Colonic mucosa (tissue), 4 donors: ENCODE measurements at regions not wholly inside any gene's neighbourhood (a gene's known extent, or its start where the extent isn't known, plus 50 kb on each side); places are given as distances from the start of the nearest gene placed in this dataset.
"Not testable (repeated sequence)": the region's sequence is repeated elsewhere in the genome, so short reads cannot be mapped to it uniquely, and the experiment has no call there.

Experiments
- DNase-seq: peaks from one replicate; pipeline ENCODE4 v3.0.0-alpha.2; 2020
- H3K27ac ChIP-seq: fragments of 200-600 bp; one replicate; pipeline ENCODE4 v1.8.0; 2021
- H3K27me3 ChIP-seq: fragments of 200-600 bp; one replicate; pipeline ENCODE4 v1.8.0; 2021
- H3K36me3 ChIP-seq: fragments of 200-600 bp; one replicate; pipeline ENCODE4 v1.8.0; 2021
- H3K4me1 ChIP-seq: fragments of 200-600 bp; one replicate; pipeline ENCODE4 v1.8.0; 2021; ENCODE audit warnings: mild to moderate bottlenecking
- H3K4me3 ChIP-seq: fragments of 200-600 bp; one replicate; pipeline ENCODE4 v1.8.0; 2021
- H3K9ac ChIP-seq, 2 donors: one replicate each; pipeline ENCODE4 v1.7.0; 2013; ENCODE audit warnings: control low read depth in 2 of 2, low read depth in 2 of 2, low read length in 2 of 2
- H3K9me3 ChIP-seq: fragments of 200-600 bp; one replicate; pipeline ENCODE4 v1.8.0; 2021
- intact Hi-C: fragments of 100-400 bp; cut with DNase I; formaldehyde crosslinking; loops from one replicate; pipeline ENCODE4 v1.14.1; 2022
- TF ChIP-seq, protein P1 (sequence below): fragments of 200-600 bp; IDR thresholded peaks from one replicate; pipeline ENCODE4 v1.8.0; 2022; ENCODE audit warnings: antibody characterized with exemption, mild to moderate bottlenecking
- donor health status: healthy.
- donor health status: DM: no; HTN: no; CAD: no.
- donor health status: DM: no; HTN: no; CAD: no.

DNA sequence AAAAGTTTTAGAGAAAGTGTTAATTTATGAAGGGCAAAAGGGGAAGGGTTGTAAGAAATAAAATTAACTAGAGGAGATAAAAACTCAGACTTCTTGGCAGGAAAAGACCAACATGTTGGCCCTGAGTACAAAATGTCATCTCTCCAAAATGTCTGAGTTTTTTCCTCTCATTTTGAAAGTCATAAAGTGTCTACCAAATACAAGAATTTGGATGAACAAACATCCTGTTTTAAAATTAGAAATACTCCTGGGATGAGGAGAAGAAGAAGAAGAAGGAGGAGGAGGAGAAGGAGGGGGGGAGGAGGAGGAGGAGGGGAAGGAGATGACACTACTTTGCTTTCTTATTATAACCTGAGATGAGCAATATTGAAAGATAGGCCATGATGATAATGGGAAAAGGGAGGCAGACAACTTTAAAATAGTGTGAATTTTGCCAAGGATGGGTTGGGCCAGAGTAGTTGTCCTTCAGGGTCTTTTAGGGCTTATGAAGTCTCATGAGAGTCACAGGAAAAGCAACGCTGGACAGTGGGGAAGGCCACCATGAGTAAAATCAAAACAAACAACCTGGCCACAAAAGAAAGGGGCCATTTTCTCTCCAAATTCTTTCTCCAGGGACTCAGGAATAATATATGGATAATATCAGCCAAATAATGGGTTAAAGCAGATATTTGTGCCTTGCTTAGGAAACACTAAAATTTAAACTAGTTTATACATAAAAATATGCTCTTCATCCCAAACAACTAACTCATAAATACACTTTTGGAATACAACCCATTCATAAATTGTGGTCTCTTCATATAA, 632.9 kb downstream of the EPHA3 start:
- H3K4me1 ChIP-seq: no peaks in the 10 kb centered on the region
- H3K27ac ChIP-seq: no peak overlapping the region
- no peak for DNase-seq
- TF ChIP-seq, protein P1, sequence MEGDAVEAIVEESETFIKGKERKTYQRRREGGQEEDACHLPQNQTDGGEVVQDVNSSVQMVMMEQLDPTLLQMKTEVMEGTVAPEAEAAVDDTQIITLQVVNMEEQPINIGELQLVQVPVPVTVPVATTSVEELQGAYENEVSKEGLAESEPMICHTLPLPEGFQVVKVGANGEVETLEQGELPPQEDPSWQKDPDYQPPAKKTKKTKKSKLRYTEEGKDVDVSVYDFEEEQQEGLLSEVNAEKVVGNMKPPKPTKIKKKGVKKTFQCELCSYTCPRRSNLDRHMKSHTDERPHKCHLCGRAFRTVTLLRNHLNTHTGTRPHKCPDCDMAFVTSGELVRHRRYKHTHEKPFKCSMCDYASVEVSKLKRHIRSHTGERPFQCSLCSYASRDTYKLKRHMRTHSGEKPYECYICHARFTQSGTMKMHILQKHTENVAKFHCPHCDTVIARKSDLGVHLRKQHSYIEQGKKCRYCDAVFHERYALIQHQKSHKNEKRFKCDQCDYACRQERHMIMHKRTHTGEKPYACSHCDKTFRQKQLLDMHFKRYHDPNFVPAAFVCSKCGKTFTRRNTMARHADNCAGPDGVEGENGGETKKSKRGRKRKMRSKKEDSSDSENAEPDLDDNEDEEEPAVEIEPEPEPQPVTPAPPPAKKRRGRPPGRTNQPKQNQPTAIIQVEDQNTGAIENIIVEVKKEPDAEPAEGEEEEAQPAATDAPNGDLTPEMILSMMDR: no peak
- H3K4me3 ChIP-seq: no peak overlapping the region
- intact Hi-C loops: no loop called here
- H3K9me3 ChIP-seq: no peaks in the 10 kb centered on the region
- no peaks in the 10 kb centered on the region for H3K36me3 ChIP-seq
- H3K27me3 ChIP-seq: no peaks in the 10 kb centered on the region
- no peak overlapping the region for H3K9ac ChIP-seq

- intact Hi-C loops: no loop called here
- Histone ChIP-seq H3K9ac (no peak overlapping the region), H3K4me1 (no peaks in the 10 kb centered on the region), H3K4me3 (no peak overlapping the region), H3K36me3 (no peaks in the 10 kb centered on the region), H3K27me3 (no peaks in the 10 kb centered on the region), H3K27ac (no peak overlapping the region), H3K9me3 (no peaks in the 10 kb centered on the region)
- DNase-seq: no peak
- TF ChIP-seq, protein P1: no peak
Measured at GRCh38 chr3:89740881-89741177, 633.4 kb downstream of the EPHA3 start.

- Histone ChIP-seq H3K9me3 (no peaks in the 10 kb centered on the region), H3K27ac (no peak overlapping the region), H3K27me3 (no peaks in the 10 kb centered on the region), H3K4me1 (no peaks in the 10 kb centered on the region), H3K4me3 (no peak overlapping the region), H3K9ac (no peak overlapping the region), H3K36me3 (no peaks in the 10 kb centered on the region)
- DNase-seq: no peak
- intact Hi-C loops: no loop called here
- TF ChIP-seq, protein P1: no peak
Measured at GRCh38 chr3:89742546-89742945, 635.1 kb downstream of the EPHA3 start.

- H3K27me3 ChIP-seq, DNase-seq, H3K27ac ChIP-seq, intact Hi-C loops, H3K36me3 ChIP-seq, H3K9me3 ChIP-seq, H3K9ac ChIP-seq, H3K4me3 ChIP-seq, H3K4me1 ChIP-seq: not testable (repeated sequence)
Measured at GRCh38 chr3:89747541-89748278, 640.3 kb downstream of the EPHA3 start.

- Histone ChIP-seq H3K27ac (no peak overlapping the region), H3K9me3 (no peaks in the 10 kb centered on the region), H3K4me3 (no peak overlapping the region), H3K4me1 (no peaks in the 10 kb centered on the region), H3K27me3 (no peaks in the 10 kb centered on the region), H3K36me3 (no peaks in the 10 kb centered on the region), H3K9ac (no peak overlapping the region)
- intact Hi-C loops: no loop called here
- DNase-seq: no peak
- TF ChIP-seq, protein P1: no peak
Measured at GRCh38 chr3:89762405-89762804, 655.0 kb downstream of the EPHA3 start.

DNA sequence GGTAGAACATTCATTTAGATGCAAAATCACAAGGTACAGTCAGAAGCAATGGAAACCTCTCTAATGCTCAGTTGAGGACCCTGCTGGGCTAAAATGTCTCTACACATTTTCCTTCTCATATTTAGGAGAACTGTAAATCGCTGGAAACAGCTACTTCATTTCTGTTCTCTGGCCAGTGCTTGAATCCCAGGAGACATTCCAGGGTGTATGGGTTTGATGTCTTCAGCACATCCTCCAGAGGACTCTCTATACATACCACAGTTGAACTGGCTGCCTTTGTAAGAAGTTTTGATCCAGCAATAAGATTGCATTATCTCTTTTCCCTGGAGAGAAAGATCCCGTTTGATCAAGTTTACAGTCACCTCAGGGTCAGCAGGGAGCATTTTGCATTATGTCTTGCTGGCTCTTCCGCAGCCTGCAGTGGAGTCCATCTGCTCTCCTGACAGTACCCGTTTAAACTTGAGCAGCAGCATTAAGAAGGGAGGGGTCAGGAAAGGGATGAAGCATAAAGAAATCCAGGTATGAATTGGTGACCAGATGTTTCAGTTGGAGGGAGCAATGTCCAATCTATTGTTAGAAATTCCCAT, 676.0 kb downstream of the EPHA3 start:
- Histone ChIP-seq H3K27ac (no peak overlapping the region), H3K36me3 (no peaks in the 10 kb centered on the region)
- DNase-seq: no peak

More for the DNA sequence above, 676.0 kb downstream of the EPHA3 start:
- Histone ChIP-seq H3K9ac (no peak overlapping the region), H3K9me3 (no peaks in the 10 kb centered on the region), H3K4me1 (no peaks in the 10 kb centered on the region), H3K27me3 (no peaks in the 10 kb centered on the region), H3K4me3 (no peak overlapping the region)
- TF ChIP-seq, protein P1: no peak
- intact Hi-C loops: no loop called here
